ENCODE measurements at regions not wholly inside any gene's neighbourhood (a gene's known extent, or its start where the extent isn't known, plus 50 kb on each side); places are given as distances from the start of the nearest gene placed in this dataset.

- Histone ChIP-seq H3K36me3 (ENCODE audit: insufficient read depth, low read length) (no peaks in the 10 kb centered on the region), H3K9ac (ENCODE audit: low read length) (no peak overlapping the region), H3K9me2 (ENCODE audit: insufficient read depth, low read length) (no peaks in the 10 kb centered on the region), H3K27me3 (ENCODE audit: insufficient read depth, low read depth, low read length) (no peaks in the 10 kb centered on the region), H2AFZ (ENCODE audit: low read depth, low read length) (no peak overlapping the region), H3K4me3 (ENCODE audit: low read length) (no peak overlapping the region), H3F3A (ENCODE audit: insufficient read depth, low read length, poor library complexity, severe bottlenecking) (no peaks in the 10 kb centered on the region), H3K4me2 (ENCODE audit: low read length) (no peak overlapping the region), H3K27ac (ENCODE audit: low read length) (no peak overlapping the region), H3K9me3 (ENCODE audit: low read length) (no peaks in the 10 kb centered on the region), H4K20me1 (ENCODE audit: insufficient read depth) (no peaks in the 10 kb centered on the region), H3K79me2 (replicated peaks; ENCODE audit: insufficient read depth, low read length) (no peaks in the 10 kb centered on the region)
- TF ChIP-seq EP300 (conservative IDR thresholded peaks at IDR 0.05; ENCODE audit: poor library complexity, severe bottlenecking) (no peak), RAD21 (conservative IDR thresholded peaks at IDR 0.05) (no peak), POLR2AphosphoS5 (IDR thresholded peaks at IDR 0.05) (no peak), MXI1 (conservative IDR thresholded peaks at IDR 0.05; ENCODE audit: poor library complexity, severe bottlenecking) (no peak), EZH2 (IDR thresholded peaks at IDR 0.05; ENCODE audit: borderline replicate concordance, insufficient read depth, low read length, poor library complexity, severe bottlenecking) (no peak), CTCF (IDR thresholded peaks at IDR 0.05; ENCODE audit: poor library complexity, severe bottlenecking) (no peak), REST (IDR thresholded peaks at IDR 0.05; ENCODE audit: borderline replicate concordance) (no peak), SMC3 (conservative IDR thresholded peaks at IDR 0.05; ENCODE audit: poor library complexity) (no peak), TAF1 (IDR thresholded peaks at IDR 0.05; ENCODE audit: low read depth) (no peak)
Measured at GRCh38 chr12:131491916-131492490, 218.9 kb upstream of the SFSWAP start.

GRCh38 chr12:131493068-131493826 lies 217.6 kb upstream of the SFSWAP start:
- Histone ChIP-seq H3K9me2 (ENCODE audit: insufficient read depth, low read length) (no peaks in the 10 kb centered on the region), H3K79me2 (replicated peaks; ENCODE audit: insufficient read depth, low read length) (no peaks in the 10 kb centered on the region), H3K4me2 (ENCODE audit: low read length) (no peak overlapping the region), H3K4me3 (ENCODE audit: low read length) (no peak overlapping the region), H4K20me1 (ENCODE audit: insufficient read depth) (no peaks in the 10 kb centered on the region), H2AFZ (ENCODE audit: low read depth, low read length) (no peak overlapping the region), H3K27ac (ENCODE audit: low read length) (no peak overlapping the region), H3K36me3 (ENCODE audit: insufficient read depth, low read length) (no peaks in the 10 kb centered on the region), H3K27me3 (ENCODE audit: insufficient read depth, low read depth, low read length) (no peaks in the 10 kb centered on the region), H3K9ac (ENCODE audit: low read length) (no peak overlapping the region), H3F3A (ENCODE audit: insufficient read depth, low read length, poor library complexity, severe bottlenecking) (no peaks in the 10 kb centered on the region), H3K9me3 (ENCODE audit: low read length) (no peaks in the 10 kb centered on the region)
- TF ChIP-seq POLR2AphosphoS5 (IDR thresholded peaks at IDR 0.05) (no peak), RAD21 (conservative IDR thresholded peaks at IDR 0.05) (no peak), MXI1 (conservative IDR thresholded peaks at IDR 0.05; ENCODE audit: poor library complexity, severe bottlenecking) (no peak), EZH2 (IDR thresholded peaks at IDR 0.05; ENCODE audit: borderline replicate concordance, insufficient read depth, low read length, poor library complexity, severe bottlenecking) (no peak)

All from neural cell (in vitro differentiated cells).